Spinal cord (tissue), 9 donors: ENCODE measurements at regions not wholly inside any gene's neighbourhood (a gene's known extent, or its start where the extent isn't known, plus 50 kb on each side); places are given as distances from the start of the nearest gene placed in this dataset.

Experiments
- DNase-seq, 6 donors: peaks; one replicate each; pipeline versions ENCODE4 v3.0.0 to v3.0.0-alpha.2; 2013 to 2015; ENCODE audit warnings: low spot score in 6 of 6, low read depth in 4 of 6
- H3K27ac ChIP-seq: one replicate; pipeline ENCODE4 v1.5.1; 2013; ENCODE audit warnings: low read depth, low read length, control low read depth
- H3K27me3 ChIP-seq: one replicate; pipeline ENCODE4 v1.6.1; 2013; ENCODE audit warnings: low read length; ENCODE audit not compliant: control insufficient read depth, insufficient read depth
- H3K36me3 ChIP-seq: one replicate; pipeline ENCODE4 v1.6.1; 2013; ENCODE audit warnings: low read length; ENCODE audit not compliant: control insufficient read depth, insufficient read depth
- H3K4me1 ChIP-seq: one replicate; pipeline ENCODE4 v1.6.1; 2013; ENCODE audit warnings: low read length; ENCODE audit not compliant: control insufficient read depth, insufficient read depth
- H3K4me3 ChIP-seq: one replicate; pipeline ENCODE4 v1.5.1; 2013; ENCODE audit warnings: low read depth, low read length, control low read depth
- H3K9me3 ChIP-seq: one replicate; pipeline ENCODE4 v1.6.1; 2013; ENCODE audit warnings: low read length; ENCODE audit not compliant: control insufficient read depth, insufficient read depth
- WGBS: methylation state at CpG from one replicate; pipeline ENCODE4 v1.1.5; 2013; ENCODE audit warnings: missing lambda C conversion rate; ENCODE audit not compliant: insufficient coverage; 5-methylcytosine and 5-hydroxymethylcytosine counted together
- donor health status: healthy.

- Histone ChIP-seq H3K36me3 (no peaks in the 10 kb centered on the region), H3K9me3 (no peaks in the 10 kb centered on the region), H3K27ac (no peak overlapping the region), H3K4me1 (no peaks in the 10 kb centered on the region), H3K27me3 (no peaks in the 10 kb centered on the region), H3K4me3 (no peak overlapping the region)
- 84% methylated on average over 9 of the region's 10 CpGs for WGBS
- DNase-seq, result no peak
Measured at GRCh38 chr1:25045480-25046193, 115.6 kb upstream of the RUNX3 start.

GRCh38 chr1:25043228-25043580 lies 113.1 kb upstream of the RUNX3 start:
- H3K27me3 ChIP-seq, result no peaks in the 10 kb centered on the region
- no peaks in the 10 kb centered on the region for H3K4me1 ChIP-seq
- no peak overlapping the region for H3K27ac ChIP-seq
- H3K9me3 ChIP-seq, result no peaks in the 10 kb centered on the region
- no peak overlapping the region for H3K4me3 ChIP-seq
- no peak for DNase-seq
- 75% methylated on average over 7 of the region's 8 CpGs for WGBS
- H3K36me3 ChIP-seq, result no peaks in the 10 kb centered on the region

GRCh38 chr1:25042331-25043227 lies 112.5 kb upstream of the RUNX3 start:
- DNase-seq, result no peak
- Histone ChIP-seq H3K36me3 (no peaks in the 10 kb centered on the region), H3K9me3 (no peaks in the 10 kb centered on the region), H3K27ac (no peak overlapping the region), H3K27me3 (no peaks in the 10 kb centered on the region), H3K4me1 (no peaks in the 10 kb centered on the region), H3K4me3 (no peak overlapping the region)
- 65% methylated on average over 12 of the region's 13 CpGs for WGBS

- Histone ChIP-seq H3K36me3 (no peaks in the 10 kb centered on the region), H3K27ac (no peak overlapping the region), H3K9me3 (no peaks in the 10 kb centered on the region), H3K4me1 (no peaks in the 10 kb centered on the region), H3K27me3 (no peaks in the 10 kb centered on the region), H3K4me3 (no peak overlapping the region)
- no peak for DNase-seq
- 96% methylated on average over 3 of the region's 4 CpGs for WGBS
Measured at GRCh38 chr1:25041916-25042315, 111.8 kb upstream of the RUNX3 start.

GRCh38 chr1:25040122-25040685 lies 110.1 kb upstream of the RUNX3 start:
- DNase-seq, result no peak
- Histone ChIP-seq H3K36me3 (no peaks in the 10 kb centered on the region), H3K27ac (no peak overlapping the region), H3K4me1 (no peaks in the 10 kb centered on the region), H3K9me3 (no peaks in the 10 kb centered on the region), H3K4me3 (no peak overlapping the region), H3K27me3 (no peaks in the 10 kb centered on the region)
- WGBS, result 83% methylated on average over 11 of the region's 11 CpGs

- H3K4me1 ChIP-seq, result peaks cover under 1% of the 10 kb centered on the region
- no peaks in the 10 kb centered on the region for H3K9me3 ChIP-seq
- DNase-seq, result no peak
- H3K27ac ChIP-seq, result no peak overlapping the region
- H3K4me3 ChIP-seq, result no peak overlapping the region
- H3K36me3 ChIP-seq, result no peaks in the 10 kb centered on the region
- WGBS, result 86% methylated on average over 5 of the region's 8 CpGs
- H3K27me3 ChIP-seq, result no peaks in the 10 kb centered on the region
Measured at GRCh38 chr1:25039229-25039628, 109.2 kb upstream of the RUNX3 start.

- Histone ChIP-seq H3K4me1 (peaks cover 6% of the 10 kb centered on the region), H3K36me3 (no peaks in the 10 kb centered on the region), H3K4me3 (no peak overlapping the region), H3K9me3 (no peaks in the 10 kb centered on the region), H3K27me3 (no peaks in the 10 kb centered on the region), H3K27ac (no peak overlapping the region)
- WGBS, result 92% methylated on average over 3 of the region's 4 CpGs
- DNase-seq, result no peak
Measured at GRCh38 chr1:25038699-25039098, 108.6 kb upstream of the RUNX3 start.

GRCh38 chr1:25037174-25038074 lies 107.3 kb upstream of the RUNX3 start:
- DNase-seq, result no peak
- H3K36me3 ChIP-seq, result no peaks in the 10 kb centered on the region
- no peak overlapping the region for H3K4me3 ChIP-seq
- no peaks in the 10 kb centered on the region for H3K9me3 ChIP-seq
- H3K27ac ChIP-seq, result no peak overlapping the region
- no peaks in the 10 kb centered on the region for H3K27me3 ChIP-seq
- WGBS, result 66% methylated on average over 4 of the region's 11 CpGs
- peaks cover 14% of the 10 kb centered on the region for H3K4me1 ChIP-seq

GRCh38 chr1:25036117-25036546 lies 106.1 kb upstream of the RUNX3 start:
- WGBS, result 97% methylated on average over 3 of the region's 3 CpGs

More at GRCh38 chr1:25036117-25036546, 106.1 kb upstream of the RUNX3 start:
- H3K9me3 ChIP-seq, result no peaks in the 10 kb centered on the region
- H3K4me3 ChIP-seq, result no peak overlapping the region
- H3K27me3 ChIP-seq, result no peaks in the 10 kb centered on the region
- H3K36me3 ChIP-seq, result no peaks in the 10 kb centered on the region
- no peak overlapping the region for H3K27ac ChIP-seq
- H3K4me1 ChIP-seq, result peaks cover 14% of the 10 kb centered on the region
- no peak for DNase-seq
